Natural killer cell (primary cell): ENCODE measurements at regions not wholly inside any gene's neighbourhood (a gene's known extent, or its start where the extent isn't known, plus 50 kb on each side); places are given as distances from the start of the nearest gene placed in this dataset.

Source experiments
- ATAC-seq, 3 donors: fragments of 150-1000 bp in 2 of 3; fragments of 200-7000 bp in 1 of 3; cut with Tn5 transposase; 1 replicate in 1 of 3; 2 replicates in 2 of 3; pipeline ENCODE4 v1.10.0; 2021; ENCODE audit warnings: mild to moderate bottlenecking in 2 of 3, moderate library complexity in 2 of 3
- DNase-seq, 2 donors: peaks; one replicate each; pipeline versions ENCODE4 v3.0.0 to v3.0.0-alpha.2; 2013 to 2021; ENCODE audit warnings: mixed read lengths in 1 of 2
- H3K27ac ChIP-seq: one replicate; pipeline ENCODE4 v1.5.1; 2013; ENCODE audit warnings: mild to moderate bottlenecking, low read length
- H3K27me3 ChIP-seq: one replicate; pipeline ENCODE4 v1.6.1; 2013; ENCODE audit warnings: low read length; ENCODE audit not compliant: control insufficient read depth, insufficient read depth
- H3K36me3 ChIP-seq: one replicate; pipeline ENCODE4 v1.6.1; 2013; ENCODE audit warnings: low read length; ENCODE audit not compliant: control insufficient read depth, insufficient read depth
- H3K4me1 ChIP-seq: one replicate; pipeline ENCODE4 v1.6.1; 2013; ENCODE audit warnings: low read length; ENCODE audit not compliant: control insufficient read depth, insufficient read depth
- H3K4me3 ChIP-seq: one replicate; pipeline ENCODE4 v1.5.1; 2013; ENCODE audit warnings: low read length
- H3K9me3 ChIP-seq: one replicate; pipeline ENCODE4 v1.6.1; 2013; ENCODE audit warnings: low read length; ENCODE audit not compliant: control insufficient read depth, insufficient read depth
- H3K27ac Mint-ChIP-seq, 2 donors: one replicate each; pipeline ENCODE4 v1.8.0; 2022; ENCODE audit warnings: mild to moderate bottlenecking in 2 of 2, mixed read lengths in 2 of 2, moderate library complexity in 1 of 2
- H3K27me3 Mint-ChIP-seq, 2 donors: one replicate each; pipeline ENCODE4 v1.8.0; 2022; ENCODE audit warnings: low read depth in 2 of 2, mixed read lengths in 2 of 2
- H3K36me3 Mint-ChIP-seq: one replicate; pipeline ENCODE4 v1.8.0; 2022; ENCODE audit warnings: mixed read lengths
- H3K4me1 Mint-ChIP-seq, 2 donors: one replicate each; pipeline ENCODE4 v1.8.0; 2022; ENCODE audit warnings: mixed read lengths in 2 of 2
- H3K4me3 Mint-ChIP-seq: one replicate; pipeline ENCODE4 v1.8.0; 2022; ENCODE audit warnings: mild to moderate bottlenecking, moderate library complexity, mixed read lengths
- H3K9me3 Mint-ChIP-seq, 2 donors: one replicate each; pipeline ENCODE4 v1.8.0; 2022; ENCODE audit warnings: mixed read lengths in 2 of 2
- WGBS: methylation state at CpG from one replicate; pipeline ENCODE4 v1.1.7; 2013; ENCODE audit warnings: missing lambda C conversion rate; ENCODE audit not compliant: insufficient coverage; 5-methylcytosine and 5-hydroxymethylcytosine counted together
- intact Hi-C: fragments of 100-400 bp; cut with micrococcal nuclease; formaldehyde crosslinking; loops from one replicate; pipeline ENCODE4 v1.14.2; 2022
- TF ChIP-seq, protein P1 (sequence below): fragments of 200-600 bp; IDR thresholded peaks from one replicate; pipeline ENCODE4 v1.8.0; 2022; ENCODE audit warnings: antibody characterized with exemption

DNA sequence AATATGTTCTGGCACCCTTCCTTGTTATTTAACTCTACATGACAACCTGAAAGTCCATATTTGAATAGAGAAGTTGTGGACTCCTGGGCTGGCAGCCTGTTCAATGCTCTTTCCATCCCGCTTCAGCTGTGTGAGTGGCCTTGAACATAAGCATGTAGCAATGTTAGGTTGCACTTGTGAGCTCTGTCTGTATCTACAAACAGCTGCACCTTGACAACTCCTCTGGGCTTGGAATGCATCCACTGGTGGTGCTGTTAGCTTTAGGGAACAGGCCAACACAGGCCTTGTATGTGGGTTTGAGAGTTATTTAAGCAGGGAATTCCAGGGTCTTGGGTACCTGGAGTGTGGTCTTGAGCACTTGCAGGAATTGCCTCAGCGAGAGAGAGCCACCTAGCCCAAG lies 141.2 kb downstream of the DTHD1 start:
- H3K27ac ChIP-seq, result no peak overlapping the region
- no peak overlapping the region for H3K4me3 Mint-ChIP-seq
- DNase-seq (no peak), ATAC-seq (no peak)
- no peaks in the 10 kb centered on the region for H3K36me3 ChIP-seq
- no peaks in the 10 kb centered on the region for H3K4me1 Mint-ChIP-seq
- H3K4me1 ChIP-seq, result no peaks in the 10 kb centered on the region
- H3K27me3 Mint-ChIP-seq, result peaks cover 12 to 31% of the 10 kb centered on the region in 2 donors
- no peak overlapping the region for H3K4me3 ChIP-seq
- H3K9me3 ChIP-seq, result no peaks in the 10 kb centered on the region
- peaks cover 8% of the 10 kb centered on the region for H3K27me3 ChIP-seq
- H3K9me3 Mint-ChIP-seq, result no peaks in the 10 kb centered on the region
- no peak overlapping the region for H3K27ac Mint-ChIP-seq
- TF ChIP-seq, protein P1, sequence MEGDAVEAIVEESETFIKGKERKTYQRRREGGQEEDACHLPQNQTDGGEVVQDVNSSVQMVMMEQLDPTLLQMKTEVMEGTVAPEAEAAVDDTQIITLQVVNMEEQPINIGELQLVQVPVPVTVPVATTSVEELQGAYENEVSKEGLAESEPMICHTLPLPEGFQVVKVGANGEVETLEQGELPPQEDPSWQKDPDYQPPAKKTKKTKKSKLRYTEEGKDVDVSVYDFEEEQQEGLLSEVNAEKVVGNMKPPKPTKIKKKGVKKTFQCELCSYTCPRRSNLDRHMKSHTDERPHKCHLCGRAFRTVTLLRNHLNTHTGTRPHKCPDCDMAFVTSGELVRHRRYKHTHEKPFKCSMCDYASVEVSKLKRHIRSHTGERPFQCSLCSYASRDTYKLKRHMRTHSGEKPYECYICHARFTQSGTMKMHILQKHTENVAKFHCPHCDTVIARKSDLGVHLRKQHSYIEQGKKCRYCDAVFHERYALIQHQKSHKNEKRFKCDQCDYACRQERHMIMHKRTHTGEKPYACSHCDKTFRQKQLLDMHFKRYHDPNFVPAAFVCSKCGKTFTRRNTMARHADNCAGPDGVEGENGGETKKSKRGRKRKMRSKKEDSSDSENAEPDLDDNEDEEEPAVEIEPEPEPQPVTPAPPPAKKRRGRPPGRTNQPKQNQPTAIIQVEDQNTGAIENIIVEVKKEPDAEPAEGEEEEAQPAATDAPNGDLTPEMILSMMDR, result no peak
- 89% methylated on average over 2 of the region's 2 CpGs for WGBS
- intact Hi-C loops, result no loop called here
- no peaks in the 10 kb centered on the region for H3K36me3 Mint-ChIP-seq

DNA sequence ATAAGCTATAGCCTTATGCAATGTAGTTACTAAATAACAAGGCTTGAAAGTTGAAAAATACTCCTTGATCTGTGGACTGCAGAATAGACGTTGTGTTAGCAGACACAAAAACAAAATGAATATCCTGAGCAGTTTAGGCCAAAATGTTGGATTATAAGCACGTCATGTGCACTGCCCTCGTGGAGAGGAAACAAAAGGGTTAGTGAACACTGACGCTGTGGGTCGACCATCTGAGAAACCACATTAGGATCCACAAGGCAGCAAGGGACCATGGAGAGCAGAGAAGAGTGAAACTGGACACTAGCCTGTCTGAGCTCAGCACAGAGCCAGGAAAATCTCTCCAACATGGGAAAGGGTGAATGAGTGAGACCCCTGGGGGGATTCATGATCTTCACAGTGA lies 145.3 kb downstream of the DTHD1 start:
- Mint-ChIP-seq H3K4me1 (no peaks in the 10 kb centered on the region), H3K27ac (no peak overlapping the region), H3K4me3 (no peak overlapping the region), H3K36me3 (no peaks in the 10 kb centered on the region), H3K9me3 (no peaks in the 10 kb centered on the region), H3K27me3 (peaks cover 20 to 30% of the 10 kb centered on the region in 2 donors)
- intact Hi-C loops, result no loop called here
- Histone ChIP-seq H3K27me3 (peaks cover 2% of the 10 kb centered on the region), H3K4me3 (no peak overlapping the region), H3K9me3 (no peaks in the 10 kb centered on the region), H3K36me3 (no peaks in the 10 kb centered on the region), H3K4me1 (no peaks in the 10 kb centered on the region), H3K27ac (no peak overlapping the region)
- ATAC-seq, result no peak
- 78% methylated on average over 5 of the region's 5 CpGs for WGBS
- TF ChIP-seq, protein P1, result no peak
- no peak for DNase-seq

DNA sequence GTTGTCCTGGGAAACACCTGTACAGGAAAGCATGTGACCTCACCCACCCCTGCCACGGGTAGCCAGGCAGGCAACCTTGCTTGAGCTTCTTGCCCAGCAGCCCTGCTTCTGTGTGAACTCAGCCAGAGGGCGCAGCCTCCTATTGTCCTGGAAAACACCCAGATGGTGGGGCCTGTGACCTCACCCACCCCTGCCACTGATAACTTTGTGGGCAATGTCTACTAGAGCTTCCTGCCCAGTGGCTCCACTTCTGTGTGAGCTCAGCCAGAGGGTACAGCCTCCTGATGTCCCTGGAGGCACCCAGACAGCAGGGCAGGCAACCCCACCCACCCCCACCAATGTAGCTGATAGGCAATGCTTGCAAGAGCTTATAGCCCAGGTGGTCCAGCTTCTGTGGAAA lies 146.3 kb downstream of the DTHD1 start:
- no peak overlapping the region for H3K4me3 Mint-ChIP-seq
- peaks cover 2% of the 10 kb centered on the region for H3K27me3 ChIP-seq
- 49% methylated on average over 2 of the region's 2 CpGs for WGBS
- H3K27me3 Mint-ChIP-seq, result peaks cover 23 to 30% of the 10 kb centered on the region in 2 donors
- no peak for ATAC-seq
- no peaks in the 10 kb centered on the region for H3K4me1 ChIP-seq
- no peaks in the 10 kb centered on the region for H3K36me3 Mint-ChIP-seq
- no peaks in the 10 kb centered on the region for H3K9me3 Mint-ChIP-seq
- TF ChIP-seq, protein P1, result no peak
- H3K4me1 Mint-ChIP-seq, result no peaks in the 10 kb centered on the region
- no peaks in the 10 kb centered on the region for H3K36me3 ChIP-seq
- H3K9me3 ChIP-seq, result no peaks in the 10 kb centered on the region
- H3K27ac Mint-ChIP-seq, result no peak overlapping the region
- no peak overlapping the region for H3K4me3 ChIP-seq
- intact Hi-C loops, result no loop called here
- DNase-seq, result no peak
- no peak overlapping the region for H3K27ac ChIP-seq

DNA sequence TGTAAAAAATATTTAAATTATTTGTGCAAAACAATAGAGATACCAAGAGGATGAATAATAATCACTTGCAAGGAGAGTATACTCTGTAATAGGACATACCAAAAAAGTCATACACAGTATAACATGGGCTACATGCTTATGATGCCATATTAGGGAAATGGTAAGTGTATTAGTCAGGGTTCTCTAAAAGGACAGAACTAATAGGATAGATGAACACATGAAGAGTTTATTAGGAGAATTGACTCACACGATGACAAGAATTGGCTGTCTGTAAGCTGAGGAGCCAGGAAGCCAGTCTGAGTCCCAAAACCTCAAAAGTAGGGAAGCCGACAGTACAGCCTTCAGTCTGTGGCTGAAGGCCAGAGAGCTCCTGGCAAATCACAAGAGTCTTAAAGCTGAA lies 151.2 kb downstream of the DTHD1 start:
- TF ChIP-seq, protein P1, result no peak
- ATAC-seq (no peak), DNase-seq (no peak)
- Histone ChIP-seq H3K4me3 (no peak overlapping the region), H3K4me1 (no peaks in the 10 kb centered on the region), H3K36me3 (no peaks in the 10 kb centered on the region), H3K9me3 (no peaks in the 10 kb centered on the region), H3K27me3 (peaks cover 2% of the 10 kb centered on the region), H3K27ac (no peak overlapping the region)
- H3K4me1 Mint-ChIP-seq, result no peaks in the 10 kb centered on the region
- 93% methylated on average over 2 of the region's 2 CpGs for WGBS
- intact Hi-C loops, result no loop called here
- H3K36me3 Mint-ChIP-seq, result peaks cover 10% of the 10 kb centered on the region
- H3K4me3 Mint-ChIP-seq, result no peak overlapping the region
- peaks cover 30 to 33% of the 10 kb centered on the region in 2 donors for H3K27me3 Mint-ChIP-seq
- peaks cover 4 to 7% of the 10 kb centered on the region in 2 donors for H3K9me3 Mint-ChIP-seq
- H3K27ac Mint-ChIP-seq, result no peak overlapping the region
